HG02571 (cell line): ENCODE measurements at regions not wholly inside any gene's neighbourhood (a gene's known extent, or its start where the extent isn't known, plus 50 kb on each side); places are given as distances from the start of the nearest gene placed in this dataset.
"Not testable (repeated sequence)": the region's sequence is repeated elsewhere in the genome, so short reads cannot be mapped to it uniquely, and the experiment has no call there.

ENCODE experiments used
- ATAC-seq: cut with Tn5 transposase; IDR thresholded peaks from one replicate; pipeline ENCODE4 v1.9.1; 2021; ENCODE audit warnings: mild to moderate bottlenecking, moderate library complexity; ENCODE audit not compliant: unreplicated experiment

DNA sequence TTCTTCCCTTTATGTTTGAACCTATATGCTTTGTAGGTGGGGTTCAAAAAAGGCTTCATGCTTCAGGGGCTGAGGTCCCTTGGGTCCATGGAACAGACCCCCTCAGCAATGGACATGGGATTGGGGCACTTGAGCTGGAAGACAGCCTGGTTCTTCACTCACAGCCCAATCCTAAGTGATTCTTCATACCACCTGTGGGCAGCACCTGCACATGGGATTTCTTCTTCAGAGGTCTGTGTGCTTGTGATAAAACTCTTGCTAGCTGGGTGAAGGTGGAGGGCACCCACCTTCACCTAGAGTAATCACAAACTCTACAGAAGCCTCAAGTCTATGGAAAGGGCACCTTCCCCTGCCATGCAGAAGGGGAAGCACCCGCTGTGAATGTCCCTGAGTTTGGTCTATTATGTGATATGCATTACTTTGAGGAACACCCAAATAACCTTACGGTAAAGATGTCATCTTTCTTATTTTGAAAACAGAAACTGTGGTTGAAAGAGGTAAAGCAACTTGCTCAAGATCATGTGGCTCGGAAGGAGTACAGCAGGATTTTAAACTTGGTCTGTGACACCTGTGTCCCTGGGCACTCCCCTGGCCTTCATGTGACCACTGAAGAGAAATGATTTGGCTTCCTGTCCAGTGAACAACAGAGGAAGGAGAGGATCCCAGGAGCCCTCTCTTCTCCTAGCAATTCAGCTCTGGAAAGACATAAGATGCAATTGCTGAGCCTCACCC lies 469.5 kb upstream of the ZMIZ1 start:
- no peak for ATAC-seq

DNA sequence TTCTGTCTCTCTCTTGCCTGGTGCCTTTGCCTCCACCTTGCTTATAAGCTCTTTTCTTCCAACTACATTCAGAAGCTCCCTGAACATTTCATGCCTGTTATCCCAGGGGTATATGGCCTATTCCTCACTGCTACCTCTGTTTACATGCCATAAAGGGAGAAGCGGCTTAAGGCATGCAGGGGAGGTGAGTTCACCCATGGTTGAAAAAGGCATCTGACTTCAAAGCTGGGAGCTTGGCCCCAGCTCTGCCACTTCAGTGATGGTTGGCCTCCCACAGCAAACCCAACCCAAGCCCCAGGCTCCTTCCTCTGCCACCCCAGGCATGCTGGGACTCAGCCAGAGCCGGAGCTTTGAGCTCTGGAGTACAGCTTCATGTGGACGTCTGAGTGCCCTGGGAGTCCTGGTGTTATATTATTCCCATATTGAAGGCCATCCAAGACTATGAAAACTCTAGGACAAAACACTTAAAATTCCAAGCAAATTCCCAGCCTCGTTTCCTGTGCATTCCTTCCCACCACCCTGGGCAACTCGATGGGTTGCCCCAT lies 468.6 kb upstream of the ZMIZ1 start:
- no peak for ATAC-seq

- no peak for ATAC-seq
These were observed 468.0 kb upstream of the ZMIZ1 start for GRCh38 chr10:78600740-78601139.

DNA sequence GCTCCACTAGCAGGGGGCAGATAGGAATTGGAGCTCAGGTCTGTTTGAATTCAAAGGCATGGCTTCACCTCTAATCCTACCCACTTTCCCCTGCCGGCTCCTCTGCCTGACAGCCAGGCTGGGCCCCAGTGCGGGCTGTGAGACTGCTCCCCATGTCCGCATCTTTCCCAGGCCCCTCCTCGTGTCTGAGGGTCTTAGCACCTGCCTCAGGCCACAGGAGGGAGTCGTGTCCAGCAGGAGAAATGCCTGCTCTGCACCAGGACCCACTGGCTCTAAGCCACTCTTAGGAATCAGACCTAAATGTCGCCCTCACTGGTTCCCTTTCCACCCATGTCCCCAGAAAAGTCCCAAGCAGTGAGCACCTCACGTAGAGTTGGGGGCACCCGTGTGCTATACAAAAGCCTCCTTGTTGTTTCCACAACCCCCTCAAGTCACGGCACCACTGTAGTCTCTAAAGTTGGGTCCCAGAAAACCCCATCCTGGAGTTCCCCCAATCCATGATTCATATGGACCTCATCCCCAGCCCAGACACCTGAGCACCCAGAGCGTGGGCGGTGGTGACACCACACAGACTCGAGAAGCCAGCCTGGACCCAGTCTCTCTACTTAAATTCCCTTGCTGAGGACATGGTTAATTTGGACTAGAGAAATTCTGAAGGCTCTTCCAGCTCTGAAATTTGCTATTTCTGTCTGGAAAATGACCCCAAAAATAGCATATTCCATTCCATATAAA lies 466.4 kb upstream of the ZMIZ1 start:
- no peak for ATAC-seq

DNA sequence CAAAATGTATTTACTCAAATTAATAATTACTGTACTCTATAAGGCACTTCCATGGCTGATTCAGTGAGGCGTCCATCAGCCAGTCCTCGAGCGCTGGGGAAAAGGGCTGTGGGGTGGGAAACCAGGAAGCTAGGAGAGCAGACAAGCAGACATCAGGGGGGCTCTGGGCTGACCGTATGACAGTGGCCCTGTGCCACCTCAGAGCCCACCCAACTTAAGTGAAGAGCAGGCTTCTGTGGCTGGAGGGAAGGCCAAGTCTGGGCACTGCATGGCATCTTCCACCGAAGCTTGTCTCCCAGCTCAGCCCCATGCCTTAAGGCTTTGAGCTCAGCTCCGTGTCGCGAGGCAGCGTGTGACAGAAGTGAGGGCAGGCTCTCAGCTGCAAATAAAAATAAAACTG lies 464.5 kb upstream of the ZMIZ1 start:
- no peak for ATAC-seq

DNA sequence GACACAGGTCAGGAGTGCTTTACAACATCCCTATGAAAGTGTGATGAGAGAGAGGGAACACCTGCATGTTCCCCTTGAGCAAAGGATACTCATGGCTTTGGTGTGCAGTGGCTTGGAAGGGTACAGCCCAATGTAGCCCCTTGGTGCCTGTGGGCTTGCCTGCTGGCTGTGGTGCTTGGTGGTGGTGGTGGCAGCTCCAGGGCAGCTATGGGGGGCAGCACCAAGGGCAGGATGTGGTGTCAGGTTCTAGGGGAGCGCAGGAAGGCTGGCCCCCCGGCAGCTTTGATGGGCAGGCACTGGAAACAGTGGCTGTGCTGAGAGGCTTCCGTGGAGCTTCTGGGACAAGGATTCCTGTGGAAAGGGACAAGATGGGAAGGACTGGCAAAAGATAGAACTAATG lies 464.0 kb upstream of the ZMIZ1 start:
- ATAC-seq, result no peak

GRCh38 chr10:78605800-78606350 lies 462.9 kb upstream of the ZMIZ1 start:
- ATAC-seq, result no peak

DNA sequence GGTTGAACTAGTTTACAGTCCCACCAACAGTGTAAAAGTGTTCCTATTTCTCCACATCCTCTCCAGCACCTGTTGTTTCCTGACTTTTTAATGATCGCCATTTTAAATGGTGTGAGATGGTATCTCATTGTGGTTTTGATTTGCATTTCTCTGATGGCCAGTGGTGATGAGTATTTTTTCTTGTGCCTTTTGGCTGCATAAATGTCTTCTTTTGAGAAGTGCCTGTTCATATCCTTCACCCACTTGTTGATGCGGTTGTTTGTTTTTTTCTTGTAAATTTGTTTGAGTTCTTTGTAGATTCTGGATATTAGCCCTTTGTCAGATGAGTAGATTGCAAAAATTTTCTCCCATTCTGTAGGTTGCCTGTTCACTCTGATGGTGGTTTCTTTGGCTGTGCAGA lies 462.0 kb upstream of the ZMIZ1 start:
- not testable (repeated sequence) for ATAC-seq

- ATAC-seq, result no peak
These were observed 458.8 kb upstream of the ZMIZ1 start for GRCh38 chr10:78609976-78610375.

- no peak for ATAC-seq
These were observed 455.6 kb upstream of the ZMIZ1 start for GRCh38 chr10:78613132-78613531.

- ATAC-seq, result no peak
These were observed 454.5 kb upstream of the ZMIZ1 start for GRCh38 chr10:78614267-78614666.

GRCh38 chr10:78614744-78615143 lies 454.0 kb upstream of the ZMIZ1 start:
- ATAC-seq, result no peak

- ATAC-seq, result no peak
These were observed 452.6 kb upstream of the ZMIZ1 start for GRCh38 chr10:78616125-78616695.

DNA sequence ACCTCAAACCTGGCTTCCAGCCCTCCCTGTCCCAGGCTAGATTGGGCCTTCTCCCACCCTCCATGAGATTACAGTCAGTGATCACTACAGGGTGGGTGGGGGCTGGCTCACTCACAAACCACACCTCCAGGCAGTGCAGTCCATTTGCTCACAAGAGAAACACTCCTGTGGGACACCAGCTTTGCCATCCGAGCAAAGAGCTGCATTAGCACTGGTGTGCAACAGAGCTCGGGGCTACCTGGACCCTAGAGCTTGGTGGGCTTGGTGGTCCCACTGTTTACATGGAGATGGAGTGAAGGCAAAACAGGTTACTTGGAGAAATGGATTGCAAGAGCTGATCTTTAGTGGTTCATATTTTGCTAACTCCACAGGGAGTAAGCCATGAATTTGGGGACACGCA lies 451.7 kb upstream of the ZMIZ1 start:
- no peak for ATAC-seq

- no peak for ATAC-seq
These were observed 451.1 kb upstream of the ZMIZ1 start for GRCh38 chr10:78617631-78618030.

- ATAC-seq, result no peak
These were observed 450.7 kb upstream of the ZMIZ1 start for GRCh38 chr10:78618050-78618449.

- no peak for ATAC-seq
These were observed 449.5 kb upstream of the ZMIZ1 start for GRCh38 chr10:78619115-78619851.

- no peak for ATAC-seq
These were observed 448.9 kb upstream of the ZMIZ1 start for GRCh38 chr10:78619896-78620295.

DNA sequence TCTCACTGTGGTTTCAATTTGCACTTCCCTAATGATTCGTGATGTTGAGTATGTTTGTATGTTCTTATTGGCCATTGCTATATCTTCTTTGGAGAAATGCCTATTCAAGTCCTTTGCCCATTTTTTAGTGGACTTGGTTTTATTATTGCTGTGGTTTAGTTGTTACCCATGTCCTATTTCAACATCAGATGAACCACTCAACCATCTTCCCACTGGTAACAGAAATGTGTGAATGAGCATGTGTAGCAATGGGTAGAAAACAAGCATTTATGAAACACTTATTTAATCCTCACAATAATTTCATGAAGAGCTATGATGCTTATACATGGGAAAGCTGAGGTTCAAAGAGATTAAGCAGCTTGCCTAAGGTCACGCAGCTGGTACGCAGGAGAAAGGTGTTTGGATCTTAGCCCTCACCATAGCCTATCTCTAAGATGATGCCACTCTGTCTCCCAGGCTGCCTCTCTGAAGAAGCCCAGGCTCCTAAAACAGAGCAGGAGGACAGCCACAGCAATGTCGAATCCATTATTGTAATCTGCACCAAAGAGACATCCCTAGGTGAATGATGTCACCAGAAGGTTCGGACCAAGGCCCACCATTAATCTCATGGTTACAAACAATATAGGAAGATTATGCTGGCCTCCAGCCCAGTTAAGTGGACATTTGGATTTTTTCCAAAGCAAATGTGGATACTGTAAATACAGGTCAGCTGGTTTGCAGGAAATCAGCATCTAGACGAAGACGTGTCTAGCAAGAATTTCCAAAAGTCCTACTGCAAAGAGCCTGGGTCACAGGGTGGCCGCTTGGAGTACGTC lies 447.6 kb upstream of the ZMIZ1 start:
- no peak for ATAC-seq

DNA sequence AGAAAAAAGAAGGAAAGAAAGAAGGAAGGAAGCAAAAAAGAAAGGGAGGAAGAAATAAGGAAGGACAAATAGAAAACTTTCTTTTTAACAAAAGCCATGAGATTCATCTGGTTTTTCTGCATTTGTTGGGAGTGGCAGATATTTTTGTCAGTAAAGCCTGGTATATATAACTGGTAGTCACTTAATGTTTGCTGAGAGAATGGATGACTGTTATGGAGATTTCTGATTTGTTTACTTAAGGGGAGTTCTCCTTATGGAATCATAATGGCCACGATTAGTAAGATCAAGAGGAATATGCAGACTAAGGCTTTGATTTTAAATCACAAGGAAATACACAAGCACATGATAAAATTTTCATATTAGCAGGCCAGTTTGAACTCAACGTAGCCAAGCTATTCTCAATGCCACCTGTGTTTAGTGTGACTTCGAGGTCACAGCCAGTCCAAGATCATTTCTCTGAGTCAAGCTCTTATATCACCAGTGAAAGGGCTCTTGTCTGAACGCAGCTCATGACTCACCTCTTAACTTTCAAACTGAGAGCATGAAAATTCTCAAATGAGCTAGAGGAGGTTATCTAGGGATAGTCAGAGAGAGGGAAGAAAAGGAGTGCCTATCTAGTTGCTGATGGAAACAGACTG lies 445.1 kb upstream of the ZMIZ1 start:
- no peak for ATAC-seq
